Gastroesophageal sphincter (tissue), 3 donors: ENCODE measurements at regions not wholly inside any gene's neighbourhood (a gene's known extent, or its start where the extent isn't known, plus 50 kb on each side); places are given as distances from the start of the nearest gene placed in this dataset.

Experiments
- CTCF ChIP-seq, 4 experiments: fragments of 200-600 bp in 2 of 4; fragments of 450-650 bp in 2 of 4; sonication (generic) in 1 of 4; IDR thresholded peaks; one replicate each; pipeline ENCODE4 v1.5.1; 2017 to 2019; ENCODE audit warnings: antibody characterized with exemption in 4 of 4, mild to moderate bottlenecking in 2 of 4, moderate library complexity in 2 of 4
- EP300 ChIP-seq: sonication (generic); formaldehyde crosslinking; IDR thresholded peaks from one replicate; pipeline ENCODE4 v1.6.1; 2017; ENCODE audit warnings: antibody characterized with exemption, mild to moderate bottlenecking
- POLR2A ChIP-seq, 2 donors: fragments of 450-650 bp; IDR thresholded peaks; one replicate each; pipeline ENCODE4 v1.6.1; 2017; ENCODE audit warnings: antibody characterized with exemption in 2 of 2, mild to moderate bottlenecking in 2 of 2, moderate library complexity in 1 of 2
- POLR2AphosphoS5 ChIP-seq: sonication (generic); formaldehyde crosslinking; IDR thresholded peaks from one replicate; pipeline ENCODE4 v1.6.1; 2017; ENCODE audit warnings: antibody characterized with exemption

GRCh38 chr5:158642879-158643278, 456.8 kb downstream of the EBF1 start:
- TF ChIP-seq POLR2AphosphoS5 = no peak
- no peak for TF ChIP-seq CTCF (IDR thresholded peaks at IDR 0.05)
- TF ChIP-seq POLR2A (IDR thresholded peaks at IDR 0.05) = no peak
- TF ChIP-seq EP300 = no peak
